HG02938 (cell line): ENCODE measurements at regions not wholly inside any gene's neighbourhood (a gene's known extent, or its start where the extent isn't known, plus 50 kb on each side); places are given as distances from the start of the nearest gene placed in this dataset.
"Not testable (repeated sequence)": the region's sequence is repeated elsewhere in the genome, so short reads cannot be mapped to it uniquely, and the experiment has no call there.

Experiments used
- ATAC-seq: cut with Tn5 transposase; IDR thresholded peaks from one replicate; pipeline ENCODE4 v1.9.1; 2021; ENCODE audit warnings: mild to moderate bottlenecking, moderate library complexity; ENCODE audit not compliant: unreplicated experiment

GRCh38 chr2:154963511-154963910, 265.0 kb downstream of the KCNJ3 start:
- no peak for ATAC-seq

GRCh38 chr2:154961676-154962075, 263.2 kb downstream of the KCNJ3 start:
- ATAC-seq = no peak

- peak; percentile 64 for ATAC-seq
Observed at GRCh38 chr2:154960802-154961583, 262.5 kb downstream of the KCNJ3 start.

- ATAC-seq = no peak
Observed at GRCh38 chr2:154952346-154952980, 254.0 kb downstream of the KCNJ3 start.

- ATAC-seq = not testable (repeated sequence)
Observed at GRCh38 chr2:154947416-154947815, 248.9 kb downstream of the KCNJ3 start.

- ATAC-seq = no peak
Observed at GRCh38 chr2:154945984-154946383, 247.5 kb downstream of the KCNJ3 start.

GRCh38 chr2:154941379-154941778, 242.9 kb downstream of the KCNJ3 start:
- no peak for ATAC-seq

GRCh38 chr2:154934213-154934612, 235.7 kb downstream of the KCNJ3 start:
- no peak for ATAC-seq

GRCh38 chr2:154924531-154924930, 226.0 kb downstream of the KCNJ3 start:
- ATAC-seq = no peak

GRCh38 chr2:154914561-154914960, 216.1 kb downstream of the KCNJ3 start:
- no peak for ATAC-seq

GRCh38 chr2:154912215-154912614, 213.7 kb downstream of the KCNJ3 start:
- no peak for ATAC-seq

- ATAC-seq = no peak
Observed at GRCh38 chr2:154911729-154912128, 213.2 kb downstream of the KCNJ3 start.

- ATAC-seq = no peak
Observed at GRCh38 chr2:154910701-154911100, 212.2 kb downstream of the KCNJ3 start.

GRCh38 chr2:154908327-154908726, 209.8 kb downstream of the KCNJ3 start:
- ATAC-seq = no peak
